Hypothalamus (tissue), 51 donors: ENCODE measurements at regions not wholly inside any gene's neighbourhood (a gene's known extent, or its start where the extent isn't known, plus 50 kb on each side); places are given as distances from the start of the nearest gene placed in this dataset.
"Not testable (repeated sequence)": the region's sequence is repeated elsewhere in the genome, so short reads cannot be mapped to it uniquely, and the experiment has no call there.

ENCODE experiments used
- DNase-seq, 51 donors: peaks; one replicate each; lab custom pipeline; 2025; lab: John Stamatoyannopoulos, UW

GRCh38 chr14:106460916-106461315 lies 934.5 kb downstream of the TMEM121 start:
- DNase-seq: no peak

GRCh38 chr14:106466483-106466882 lies 940.1 kb downstream of the TMEM121 start:
- DNase-seq: not testable (repeated sequence)

- DNase-seq: not testable (repeated sequence)
These were observed 942.5 kb downstream of the TMEM121 start for GRCh38 chr14:106468869-106469268.

GRCh38 chr14:106470028-106470427 lies 943.6 kb downstream of the TMEM121 start:
- not testable (repeated sequence) for DNase-seq

GRCh38 chr14:106474261-106475028 lies 948.1 kb downstream of the TMEM121 start:
- not testable (repeated sequence) for DNase-seq

GRCh38 chr14:106475214-106475613 lies 948.8 kb downstream of the TMEM121 start:
- not testable (repeated sequence) for DNase-seq

- DNase-seq: not testable (repeated sequence)
These were observed 951.2 kb downstream of the TMEM121 start for GRCh38 chr14:106477600-106477999.

- not testable (repeated sequence) for DNase-seq
These were observed 953.9 kb downstream of the TMEM121 start for GRCh38 chr14:106480287-106480686.

GRCh38 chr14:106482213-106482612 lies 955.8 kb downstream of the TMEM121 start:
- DNase-seq: not testable (repeated sequence)

GRCh38 chr14:106487600-106487999 lies 961.2 kb downstream of the TMEM121 start:
- no peak for DNase-seq

GRCh38 chr14:106488291-106488690 lies 961.9 kb downstream of the TMEM121 start:
- no peak for DNase-seq

GRCh38 chr14:106489112-106489881 lies 962.9 kb downstream of the TMEM121 start:
- DNase-seq: no peak

- no peak for DNase-seq
These were observed 964.1 kb downstream of the TMEM121 start for GRCh38 chr14:106490442-106490841.

- DNase-seq: no peak
These were observed 965.5 kb downstream of the TMEM121 start for GRCh38 chr14:106491851-106492250.

- no peak for DNase-seq
These were observed 967.8 kb downstream of the TMEM121 start for GRCh38 chr14:106493962-106494823.

GRCh38 chr14:106500571-106500970 lies 974.2 kb downstream of the TMEM121 start:
- no peak for DNase-seq

- no peak for DNase-seq
These were observed 975.5 kb downstream of the TMEM121 start for GRCh38 chr14:106501898-106502297.

GRCh38 chr14:106505366-106505765 lies 979.0 kb downstream of the TMEM121 start:
- DNase-seq: no peak

GRCh38 chr14:106506881-106507305 lies 980.5 kb downstream of the TMEM121 start:
- DNase-seq: no peak

- DNase-seq: no peak
These were observed 981.0 kb downstream of the TMEM121 start for GRCh38 chr14:106507354-106507753.

- no peak for DNase-seq
These were observed 981.8 kb downstream of the TMEM121 start for GRCh38 chr14:106508216-106508615.
